SK-N-SH treated with all-trans-retinoic acid at 6 μM for 48 hours (cell line): ENCODE measurements at regions not wholly inside any gene's neighbourhood (a gene's known extent, or its start where the extent isn't known, plus 50 kb on each side); places are given as distances from the start of the nearest gene placed in this dataset.
"Not testable (repeated sequence)": the region's sequence is repeated elsewhere in the genome, so short reads cannot be mapped to it uniquely, and the experiment has no call there.

ENCODE experiments used
- ATAC-seq: fragments of 200-7000 bp; cut with Tn5 transposase; 3 replicates; pipeline ENCODE4 v1.9.1; 2020; ENCODE audit warnings: mild to moderate bottlenecking, moderate library complexity
- ARNTL ChIP-seq: fragments of 450-650 bp; formaldehyde crosslinking; IDR thresholded peaks from 2 replicates; pipeline ENCODE4 v1.5.0; 2020; ENCODE audit warnings: low read depth, mild to moderate bottlenecking, moderate library complexity, borderline replicate concordance
- BACH2 ChIP-seq: fragments of 250-450 bp; sonication (Bioruptor Pico); IDR thresholded peaks from 2 replicates; pipeline ENCODE4 v1.9.0; 2021; ENCODE audit warnings: mild to moderate bottlenecking, borderline replicate concordance
- CREB5 ChIP-seq: fragments of 250-450 bp; sonication (Bioruptor Pico); IDR thresholded peaks from 2 replicates; pipeline ENCODE4 v1.5.1; 2020; ENCODE audit warnings: low read depth, mild to moderate bottlenecking, moderate library complexity
- CSDC2 ChIP-seq: fragments of 250-450 bp; sonication (Bioruptor Pico); IDR thresholded peaks from 2 replicates; pipeline ENCODE4 v1.5.0; 2020; ENCODE audit warnings: mild to moderate bottlenecking, moderate library complexity
- CSRNP3 ChIP-seq: fragments of 250-450 bp; sonication (Bioruptor Pico); IDR thresholded peaks from 2 replicates; pipeline ENCODE4 v1.5.1; 2021; ENCODE audit warnings: mild to moderate bottlenecking, moderate library complexity
- ESRRG ChIP-seq: fragments of 250-450 bp; sonication (Bioruptor Pico); IDR thresholded peaks from 2 replicates; pipeline ENCODE4 v1.6.1; 2021; ENCODE audit warnings: mild to moderate bottlenecking
- ISL1 ChIP-seq: fragments of 250-450 bp; sonication (Bioruptor Pico); IDR thresholded peaks from 2 replicates; pipeline ENCODE4 v2.1.2; 2022; ENCODE audit warnings: mild to moderate bottlenecking, moderate library complexity
- OSR1 ChIP-seq: fragments of 250-450 bp; sonication (Bioruptor Pico); IDR thresholded peaks from 2 replicates; pipeline ENCODE4 v1.8.0; 2022; ENCODE audit warnings: moderate library complexity, mild to moderate bottlenecking, inconsistent platforms
- PATZ1 ChIP-seq: fragments of 250-450 bp; sonication (Bioruptor Pico); IDR thresholded peaks from 2 replicates; pipeline ENCODE4 v1.8.0; 2020; ENCODE audit warnings: mild to moderate bottlenecking, moderate library complexity, borderline replicate concordance
- POU6F1 ChIP-seq: fragments of 250-450 bp; sonication (Bioruptor Pico); IDR thresholded peaks from 2 replicates; pipeline ENCODE4 v1.8.0; 2021; ENCODE audit warnings: low read depth, mild to moderate bottlenecking, moderate library complexity, borderline replicate concordance
- PPARA ChIP-seq: fragments of 250-450 bp; sonication (Bioruptor Pico); IDR thresholded peaks from 2 replicates; pipeline ENCODE4 v1.5.0; 2020; ENCODE audit warnings: mild to moderate bottlenecking, borderline replicate concordance
- RARB ChIP-seq: fragments of 250-450 bp; sonication (Bioruptor Pico); IDR thresholded peaks from 2 replicates; pipeline ENCODE4 v1.8.0; 2021; ENCODE audit warnings: mild to moderate bottlenecking, moderate library complexity
- SNAI2 ChIP-seq: fragments of 250-450 bp; sonication (Bioruptor Pico); IDR thresholded peaks from 2 replicates; pipeline ENCODE4 v1.5.0; 2020; ENCODE audit warnings: mild to moderate bottlenecking, moderate library complexity
- TCF4 ChIP-seq: fragments of 250-450 bp; sonication (Bioruptor Pico); IDR thresholded peaks from 2 replicates; pipeline ENCODE4 v1.8.0; 2021; ENCODE audit warnings: mild to moderate bottlenecking, moderate library complexity, borderline replicate concordance
- TOX ChIP-seq: fragments of 250-450 bp; sonication (Bioruptor Pico); IDR thresholded peaks from 2 replicates; pipeline ENCODE4 v1.8.0; 2021; ENCODE audit warnings: mild to moderate bottlenecking, moderate library complexity, borderline replicate concordance
- TSHZ2 ChIP-seq: fragments of 250-450 bp; sonication (Bioruptor Pico); IDR thresholded peaks from 2 replicates; pipeline ENCODE4 v1.5.0; 2020; ENCODE audit warnings: mild to moderate bottlenecking, moderate library complexity
- ZC3H10 ChIP-seq: fragments of 250-450 bp; sonication (Bioruptor Pico); IDR thresholded peaks from 2 replicates; pipeline ENCODE4 v1.5.1; 2021; ENCODE audit warnings: mild to moderate bottlenecking, moderate library complexity
- ZFP3 ChIP-seq: fragments of 250-450 bp; sonication (Bioruptor Pico); IDR thresholded peaks from 2 replicates; pipeline ENCODE4 v1.5.0; 2020; ENCODE audit warnings: mild to moderate bottlenecking, moderate library complexity
- ZFP30 ChIP-seq: fragments of 450-650 bp; formaldehyde crosslinking; IDR thresholded peaks from 2 replicates; pipeline ENCODE4 v1.5.0; 2022; ENCODE audit warnings: mild to moderate bottlenecking, moderate library complexity
- ZNF565 ChIP-seq: fragments of 450-650 bp; formaldehyde crosslinking; conservative IDR thresholded peaks from 2 replicates; pipeline ENCODE4 v1.5.0; 2020; ENCODE audit warnings: low read depth, mild to moderate bottlenecking, moderate library complexity
- ZNF70 ChIP-seq: fragments of 450-650 bp; formaldehyde crosslinking; IDR thresholded peaks from 2 replicates; pipeline ENCODE4 v1.5.0; 2020; ENCODE audit warnings: mild to moderate bottlenecking, moderate library complexity
- ZNF8 ChIP-seq: fragments of 450-650 bp; formaldehyde crosslinking; IDR thresholded peaks from 2 replicates; pipeline ENCODE4 v1.5.0; 2020; ENCODE audit warnings: mild to moderate bottlenecking, moderate library complexity

GRCh38 chr5:21424907-21425306 lies 1428.2 kb downstream of the CDH12 start:
- TF ChIP-seq ARNTL (CRISPR knock-in tag) (no peak), ZC3H10 (CRISPR knock-in tag) (no peak), ZNF70 (no peak), TSHZ2 (CRISPR knock-in tag) (no peak), ISL1 (CRISPR knock-in tag) (no peak), CSRNP3 (no peak), RARB (CRISPR knock-in tag) (no peak), POU6F1 (no peak), OSR1 (CRISPR knock-in tag) (no peak), ESRRG (CRISPR knock-in tag) (no peak), CSDC2 (CRISPR knock-in tag) (no peak), ZFP30 (CRISPR knock-in tag) (no peak), PPARA (no peak), BACH2 (CRISPR knock-in tag) (no peak), TCF4 (CRISPR knock-in tag) (no peak)
- ATAC-seq, result no peak

- TF ChIP-seq CREB5 (CRISPR knock-in tag) (no peak), ARNTL (CRISPR knock-in tag) (no peak), ZNF565 (CRISPR knock-in tag) (no peak)
- ATAC-seq, result no peak
Measured at GRCh38 chr5:21419383-21419782, 1431.4 kb upstream of the CDH18 start.

- ATAC-seq, result not testable (repeated sequence)
Measured at GRCh38 chr5:21402089-21402488, 1414.1 kb upstream of the CDH18 start.

GRCh38 chr5:21398511-21398910 lies 1410.5 kb upstream of the CDH18 start:
- TF ChIP-seq OSR1 (CRISPR knock-in tag) (no peak), ISL1 (CRISPR knock-in tag) (no peak), SNAI2 (no peak), TCF4 (CRISPR knock-in tag) (no peak), BACH2 (CRISPR knock-in tag) (no peak), ZNF8 (CRISPR knock-in tag) (no peak), ZFP3 (CRISPR knock-in tag) (no peak), ESRRG (CRISPR knock-in tag) (no peak), ZNF565 (CRISPR knock-in tag) (no peak), RARB (CRISPR knock-in tag) (no peak), ARNTL (CRISPR knock-in tag) (no peak), CSRNP3 (no peak), TOX (no peak), CSDC2 (CRISPR knock-in tag) (no peak), PPARA (no peak), ZFP30 (CRISPR knock-in tag) (no peak), PATZ1 (no peak), POU6F1 (no peak), CREB5 (CRISPR knock-in tag) (no peak)
- no peak for ATAC-seq
